NCI-H128 (cell line): ENCODE measurements at regions not wholly inside any gene's neighbourhood (a gene's known extent, or its start where the extent isn't known, plus 50 kb on each side); places are given as distances from the start of the nearest gene placed in this dataset.

Source experiments
- DNase-seq: peaks from one replicate; lab custom pipeline; 2025; ENCODE audit not compliant: unreplicated experiment; lab: John Stamatoyannopoulos, UW

DNA sequence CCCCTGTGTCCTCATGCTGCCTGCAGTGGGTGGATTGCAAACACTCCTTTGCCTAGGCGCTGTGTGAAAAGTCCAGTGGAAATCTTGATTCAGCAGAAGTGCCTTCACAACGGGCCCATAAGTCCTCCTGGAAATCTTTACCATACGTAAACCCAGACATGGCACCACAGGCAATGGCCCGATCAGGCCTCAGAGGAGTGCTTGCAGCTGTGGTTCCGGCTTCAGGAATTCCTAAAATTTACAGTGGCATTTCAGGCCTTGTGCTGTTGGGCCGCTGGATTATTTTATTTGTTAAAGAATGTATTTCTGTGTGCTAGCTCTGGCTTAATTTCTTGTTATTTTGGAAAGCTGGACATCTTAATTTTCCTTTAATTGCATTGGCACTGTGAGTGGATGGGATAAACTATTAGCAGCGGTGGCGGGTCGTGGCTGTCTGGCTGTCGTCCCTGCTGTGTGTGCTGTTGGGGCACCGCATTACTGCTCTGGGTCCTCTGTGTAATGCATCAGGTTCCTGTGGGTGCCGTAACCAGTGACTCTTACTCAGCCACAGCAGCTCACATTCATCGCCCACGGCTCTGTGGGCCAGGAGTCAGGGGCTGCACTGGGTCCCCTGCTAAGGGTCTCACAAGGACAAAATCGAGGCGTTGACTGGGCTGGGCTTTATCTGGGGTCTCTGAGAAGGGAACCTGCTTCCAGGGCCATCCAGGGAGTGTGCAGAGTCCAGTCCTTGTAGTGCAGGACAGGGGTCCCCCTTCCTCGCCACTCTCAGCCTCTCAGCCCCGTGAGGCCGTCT lies 73.1 kb downstream of the RTP5 start:
- DNase-seq, result no peak

DNA sequence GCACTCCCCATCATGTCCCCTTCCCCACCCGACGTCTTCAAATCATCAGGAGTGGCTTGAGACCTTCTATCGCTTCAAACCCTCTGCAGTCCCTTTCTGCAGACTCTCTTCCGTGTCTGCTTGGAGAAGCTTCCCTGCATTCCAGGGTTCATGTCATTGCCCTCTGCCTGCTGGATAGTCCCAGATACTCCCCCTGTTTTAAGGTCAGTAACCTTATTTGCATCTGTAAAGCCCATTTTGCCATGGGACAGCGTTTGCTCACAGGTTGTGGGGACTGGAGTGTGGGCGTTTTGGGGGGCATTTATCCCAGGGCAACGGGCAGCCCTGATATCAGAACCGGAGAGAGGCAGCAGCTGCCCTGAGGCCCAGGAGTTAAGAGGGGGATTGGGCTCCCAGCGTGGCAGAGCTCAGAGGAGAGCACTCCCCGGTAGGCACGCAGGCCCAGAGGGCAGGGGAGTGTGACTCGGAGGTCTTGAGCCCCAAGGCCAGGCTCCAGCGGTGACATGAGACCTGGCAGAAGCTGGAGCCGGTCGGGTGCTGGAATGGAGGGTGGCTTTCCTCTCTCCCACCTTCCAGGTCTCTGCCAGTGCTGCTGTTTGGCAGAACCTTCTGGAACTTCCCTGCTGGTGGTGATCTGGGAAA lies 73.8 kb downstream of the RTP5 start:
- DNase-seq, result no peak

DNA sequence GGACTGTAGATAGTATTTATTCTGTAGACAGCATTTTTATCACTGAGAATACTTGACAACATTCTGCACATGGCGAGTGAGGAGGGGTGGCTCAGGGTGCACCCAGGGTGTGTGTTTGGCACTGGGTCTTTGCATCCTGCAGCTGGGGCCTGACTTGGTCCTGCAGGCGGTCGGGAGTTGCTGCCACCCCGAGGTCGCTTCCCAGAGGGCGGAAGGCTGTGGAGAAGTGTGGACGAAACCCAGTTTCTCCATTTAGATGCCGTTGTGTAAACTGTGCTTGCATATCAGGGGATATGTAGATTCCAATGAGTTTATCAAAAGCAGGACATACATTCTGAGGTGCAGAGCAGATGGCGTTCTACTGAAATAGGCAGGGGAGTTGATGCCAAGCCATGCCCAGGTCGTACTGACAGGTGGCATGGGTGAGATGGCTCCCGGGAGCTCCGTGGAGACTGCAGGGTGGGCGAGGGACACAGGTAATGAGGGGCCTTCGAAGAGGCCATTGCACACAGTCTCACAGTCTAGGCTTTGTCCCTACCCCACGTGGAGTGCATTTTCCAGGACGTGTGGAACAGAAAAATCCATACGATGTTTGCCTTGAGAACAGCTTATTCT lies 74.5 kb downstream of the RTP5 start:
- no peak for DNase-seq

DNA sequence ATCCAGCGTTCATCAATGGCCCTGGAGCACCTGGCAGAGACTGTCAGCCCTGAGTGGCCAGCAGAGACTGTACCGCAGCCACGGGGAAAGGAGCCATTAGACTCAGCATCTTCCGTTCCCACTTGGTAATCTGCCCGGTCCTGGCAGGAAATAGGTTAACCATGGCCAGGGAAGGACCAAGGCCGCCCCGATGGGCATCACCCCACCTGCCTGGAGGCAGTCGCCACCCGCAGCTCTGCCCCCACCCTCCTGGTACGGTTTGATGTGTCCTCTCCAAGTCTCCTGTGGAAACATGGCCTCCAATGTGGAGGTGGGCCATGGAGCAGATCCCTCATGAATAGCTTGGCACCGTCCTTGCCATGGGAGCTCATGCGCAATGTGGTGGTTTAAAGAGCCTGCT lies 75.3 kb downstream of the RTP5 start:
- no peak for DNase-seq

DNA sequence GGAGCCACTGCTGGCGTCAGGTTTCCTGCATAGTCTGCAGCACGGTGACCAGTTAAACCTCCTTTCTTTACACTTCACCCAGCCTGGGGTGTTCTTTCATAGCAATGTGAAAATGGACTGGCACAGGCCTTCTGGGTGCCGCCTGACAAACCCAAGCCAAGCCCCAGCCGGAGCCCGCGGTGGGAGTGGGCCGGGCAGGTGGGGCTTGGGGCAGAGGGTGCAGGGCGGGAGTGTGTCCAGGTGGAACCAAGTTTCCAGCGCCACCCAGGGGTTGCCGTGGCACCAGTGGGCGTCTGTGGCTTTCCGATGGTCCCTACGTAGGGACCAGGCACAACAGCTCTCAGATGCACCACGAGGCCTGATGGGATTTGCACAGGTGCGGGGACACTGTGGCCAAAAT lies 75.8 kb downstream of the RTP5 start:
- no peak for DNase-seq

DNA sequence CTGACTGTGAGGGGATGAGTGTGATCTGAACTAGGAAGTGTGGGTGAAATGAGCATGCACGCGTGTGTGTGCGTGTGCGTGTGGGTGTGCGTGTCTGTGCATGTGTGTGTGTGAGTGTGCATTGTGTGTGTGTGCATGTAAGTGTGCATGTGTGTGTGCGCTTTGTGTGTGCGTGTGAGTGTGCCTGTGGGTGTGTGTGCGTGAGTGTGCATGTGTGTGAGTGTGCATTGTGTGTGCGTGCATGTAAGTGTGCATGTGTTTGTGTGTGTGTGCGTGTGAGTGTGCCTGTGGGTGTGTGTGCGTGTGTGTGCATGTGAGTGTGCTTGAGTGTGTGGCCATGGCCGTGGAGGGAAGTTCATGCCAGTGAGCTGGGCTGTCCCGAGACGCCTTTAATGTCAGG lies 76.3 kb downstream of the RTP5 start:
- no peak for DNase-seq

DNA sequence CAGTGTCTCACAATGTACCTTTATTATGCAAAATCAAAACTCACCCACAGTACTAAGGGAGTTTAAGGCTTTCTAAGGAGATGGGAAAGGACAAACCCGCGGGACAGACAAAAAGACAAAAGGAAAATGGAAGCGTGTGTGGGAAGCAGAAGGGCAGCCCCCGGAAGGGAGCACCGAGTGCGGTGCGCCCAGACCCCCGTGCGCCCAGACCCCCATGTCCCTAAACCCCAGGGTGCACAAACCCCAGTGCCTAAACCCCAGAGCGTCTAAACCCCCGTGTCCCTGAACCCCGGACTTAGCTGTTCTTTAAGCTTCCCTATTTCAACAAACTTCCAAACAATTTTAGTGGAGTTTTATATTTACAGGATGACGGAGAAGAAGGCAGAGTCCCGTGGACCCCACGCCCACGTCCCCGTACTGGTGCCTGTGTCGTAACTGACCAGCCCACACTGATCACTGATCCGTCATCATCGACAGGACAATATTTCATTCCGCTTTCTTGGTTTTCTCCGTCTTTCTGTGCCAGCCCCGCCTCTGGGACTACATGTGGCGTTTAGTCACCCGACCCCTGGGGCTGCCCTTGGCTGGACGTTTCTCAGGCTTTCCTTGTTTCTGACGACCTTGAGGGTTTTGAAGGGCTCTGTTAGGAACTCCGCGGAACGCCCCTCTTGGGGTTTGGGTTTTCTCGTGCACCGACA lies 76.9 kb downstream of the RTP5 start:
- DNase-seq, result no peak

DNA sequence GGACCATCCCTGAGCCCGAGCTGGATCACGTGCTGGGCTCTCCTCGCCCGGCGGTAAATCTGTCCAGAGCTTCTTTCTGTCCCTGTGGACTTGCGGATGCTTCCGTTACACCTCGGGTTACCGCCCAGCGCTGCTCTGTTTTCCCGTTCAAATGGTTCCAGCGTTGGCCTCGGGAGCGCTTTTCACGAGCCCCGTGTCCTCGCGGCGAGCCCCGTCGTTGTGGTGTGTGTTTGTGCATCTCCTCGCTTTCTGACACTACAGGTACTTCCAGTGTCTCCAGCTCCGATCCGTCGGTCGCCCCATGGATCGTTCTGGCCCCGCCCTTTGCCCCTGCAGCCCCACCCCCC lies 77.4 kb downstream of the RTP5 start:
- DNase-seq, result no peak

DNA sequence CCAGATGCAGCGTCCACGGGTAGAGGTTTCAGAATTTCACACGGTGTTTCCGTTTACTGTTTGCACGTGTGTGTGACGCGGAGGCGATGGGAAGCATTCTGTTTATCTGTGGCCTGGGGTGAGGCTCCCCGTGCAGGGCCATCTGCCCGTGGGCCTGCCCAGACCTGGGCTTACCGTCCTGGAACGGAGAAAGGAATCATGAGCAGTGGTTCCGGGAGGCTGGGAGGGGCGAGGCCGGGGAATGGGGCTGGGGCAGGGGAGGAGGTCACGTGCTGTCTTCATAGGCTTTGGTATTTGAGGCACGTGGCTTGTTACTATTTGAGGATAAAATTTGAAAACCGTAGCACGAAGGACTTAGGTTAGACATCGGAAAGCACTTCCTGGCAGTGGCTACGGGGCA lies 77.9 kb downstream of the RTP5 start:
- no peak for DNase-seq

DNA sequence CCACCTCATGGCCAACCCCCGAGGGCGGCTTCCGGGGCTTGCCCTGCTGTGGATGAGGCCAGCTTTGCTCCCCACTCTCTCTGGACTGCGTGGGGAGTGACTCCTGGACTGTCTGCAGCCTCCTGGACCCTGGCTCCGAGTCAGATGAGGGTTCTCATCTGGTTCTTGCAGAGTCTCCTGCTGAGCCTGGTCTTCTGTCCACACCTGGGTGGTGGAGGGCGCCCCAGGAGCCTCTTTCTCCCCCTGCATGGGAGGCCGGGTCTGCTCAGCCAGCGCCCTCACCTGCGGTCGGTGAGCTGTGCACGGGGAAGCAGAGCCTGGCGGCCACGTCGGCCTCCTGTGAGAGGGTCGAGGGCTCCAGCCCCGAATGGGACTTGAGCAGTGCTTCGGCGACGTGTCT lies 78.3 kb downstream of the RTP5 start:
- DNase-seq, result no peak

DNA sequence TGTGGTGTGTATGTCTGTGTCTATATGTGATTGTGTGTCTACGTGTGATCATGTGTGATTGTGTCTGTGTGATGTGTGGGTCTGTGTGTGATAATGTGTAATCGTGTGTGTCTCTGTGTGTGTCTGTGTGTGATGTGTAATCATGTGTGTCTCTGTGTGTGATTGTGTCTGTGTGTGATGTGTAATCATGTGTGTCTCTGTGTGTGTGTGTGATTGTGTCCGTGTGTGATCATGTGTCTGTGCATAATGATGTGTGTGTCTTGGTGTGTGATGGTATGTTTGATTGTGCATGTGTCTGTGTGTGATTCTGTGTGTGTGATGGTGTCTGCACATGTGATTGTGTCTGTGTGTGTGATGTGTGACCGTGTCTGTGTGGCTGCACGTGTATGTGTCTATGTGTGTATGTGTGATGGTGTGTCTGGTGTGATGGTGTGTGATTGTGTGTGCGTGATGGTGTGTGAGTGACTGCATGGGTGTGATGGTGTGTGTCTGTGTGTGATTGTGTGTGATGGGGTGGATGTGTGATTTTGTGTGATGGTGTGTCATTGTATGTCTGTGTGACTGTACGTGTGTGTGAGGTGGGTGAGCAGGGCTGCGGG lies 78.9 kb downstream of the RTP5 start:
- DNase-seq, result no peak

DNA sequence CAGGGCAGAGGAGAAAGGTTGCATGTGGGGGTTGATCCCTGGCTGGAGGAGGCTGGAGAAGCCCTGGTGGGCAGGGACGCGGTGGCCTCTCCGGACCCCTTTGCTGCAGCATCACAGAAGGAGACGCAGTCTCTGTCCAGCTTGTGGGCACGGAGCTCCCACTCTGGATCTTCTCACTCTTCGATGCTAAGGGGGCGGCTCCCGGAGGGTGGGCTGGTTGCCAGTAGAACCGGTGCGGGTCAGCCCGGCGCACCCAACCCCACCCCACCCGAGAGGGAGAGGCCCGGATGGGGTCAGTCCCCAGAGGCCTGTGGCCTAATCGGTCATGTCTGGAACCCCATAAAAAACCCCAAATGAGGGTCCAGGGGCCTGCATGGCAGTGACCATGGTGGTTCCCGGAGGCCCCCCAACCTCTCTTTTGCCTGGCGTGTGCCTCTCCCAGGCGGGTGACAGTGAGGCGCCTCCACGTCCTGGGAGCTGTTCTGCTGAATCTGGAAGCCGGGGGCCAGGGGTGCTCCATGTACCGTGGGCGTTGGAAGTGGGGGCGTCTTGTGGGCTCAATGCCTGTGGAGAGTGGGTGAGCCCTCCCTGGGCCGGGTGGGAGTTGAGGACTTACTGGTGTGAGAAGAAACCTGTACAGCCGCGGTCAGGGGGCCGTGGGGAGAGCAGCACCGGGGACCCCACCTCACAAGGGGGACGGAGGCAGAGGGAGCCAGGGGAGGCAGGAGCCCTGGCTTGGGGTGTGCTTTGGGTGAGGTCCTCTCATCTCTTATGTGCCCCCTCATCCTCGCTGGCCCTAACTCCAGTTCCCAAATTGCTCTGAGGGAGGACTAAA lies 79.6 kb downstream of the RTP5 start:
- no peak for DNase-seq

DNA sequence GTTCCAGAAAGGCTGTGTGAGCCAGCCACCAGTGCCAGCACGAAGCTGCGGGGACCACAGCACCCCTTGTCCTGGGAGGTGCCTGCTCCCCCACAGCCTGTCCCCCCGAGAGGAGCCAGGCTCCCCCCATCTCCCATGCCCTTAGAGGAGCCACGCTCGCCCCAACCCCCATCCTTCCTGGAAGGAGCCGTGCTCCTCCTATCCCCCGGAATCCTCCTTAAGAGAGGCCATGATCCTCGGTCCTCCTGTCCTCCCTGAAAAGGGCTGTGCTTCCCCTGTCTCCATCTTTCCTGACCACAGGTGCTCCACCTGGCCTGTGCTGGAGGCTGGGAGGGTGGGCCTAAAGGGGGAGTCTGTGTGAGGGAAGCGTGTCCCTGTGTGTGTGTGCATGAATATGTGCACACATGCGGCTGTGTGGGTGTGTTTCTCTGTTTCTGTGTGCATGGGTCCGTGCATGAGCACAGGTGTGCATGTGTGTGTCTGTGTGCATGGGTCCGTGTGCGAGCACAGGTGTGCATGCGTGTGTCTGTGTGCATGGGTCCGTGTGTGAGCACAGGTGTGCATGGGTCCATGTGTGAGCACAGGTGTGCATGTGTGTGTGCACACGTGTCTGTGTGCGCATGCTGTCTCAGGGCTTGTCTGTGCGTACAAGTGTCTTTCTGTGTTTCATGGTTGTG lies 80.3 kb downstream of the RTP5 start:
- DNase-seq, result no peak

DNA sequence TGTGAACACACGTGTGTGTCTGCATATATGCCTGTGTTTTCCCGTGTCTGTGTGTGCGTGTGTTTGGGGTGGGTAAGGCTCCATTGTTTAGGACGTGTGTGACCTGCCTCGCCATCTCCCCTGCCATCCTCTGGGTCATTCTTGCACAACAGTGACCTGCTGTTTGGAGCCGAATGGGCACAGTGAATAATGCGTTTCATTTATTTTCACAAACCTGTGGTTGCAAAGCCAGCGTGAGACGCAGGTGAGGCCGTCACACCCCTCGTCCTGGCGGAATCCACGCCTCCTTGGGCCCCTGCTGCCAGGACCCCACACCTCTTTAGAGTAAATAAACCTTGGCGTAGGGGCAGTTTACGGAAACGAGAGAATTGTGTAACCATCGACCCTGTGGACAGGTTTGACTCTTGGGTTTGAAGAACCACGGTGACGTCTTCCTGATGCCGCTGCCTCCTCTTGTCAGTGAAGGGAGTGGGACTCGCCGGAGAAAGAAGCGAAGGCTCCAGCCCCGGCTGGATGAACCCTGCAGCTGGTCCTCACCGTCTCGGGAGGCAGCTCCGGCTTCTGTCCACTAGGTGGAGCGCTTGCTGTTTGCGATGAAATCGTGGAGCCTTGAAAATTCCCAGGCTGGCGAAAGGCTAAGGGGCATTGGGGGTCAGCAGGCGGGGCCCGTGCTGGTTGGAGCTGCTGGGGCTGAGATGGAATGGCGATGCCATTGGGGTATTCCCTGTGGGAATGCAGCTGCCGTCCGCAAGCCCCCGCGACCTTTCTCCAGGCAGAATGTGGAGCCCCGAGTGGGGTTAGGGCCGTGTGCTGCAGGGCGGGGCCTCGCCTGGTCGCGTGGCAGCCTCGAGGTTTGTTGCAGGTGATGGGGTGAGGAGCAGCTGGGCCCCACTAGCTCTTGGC lies 81.1 kb downstream of the RTP5 start:
- peak; percentile 27 for DNase-seq

DNA sequence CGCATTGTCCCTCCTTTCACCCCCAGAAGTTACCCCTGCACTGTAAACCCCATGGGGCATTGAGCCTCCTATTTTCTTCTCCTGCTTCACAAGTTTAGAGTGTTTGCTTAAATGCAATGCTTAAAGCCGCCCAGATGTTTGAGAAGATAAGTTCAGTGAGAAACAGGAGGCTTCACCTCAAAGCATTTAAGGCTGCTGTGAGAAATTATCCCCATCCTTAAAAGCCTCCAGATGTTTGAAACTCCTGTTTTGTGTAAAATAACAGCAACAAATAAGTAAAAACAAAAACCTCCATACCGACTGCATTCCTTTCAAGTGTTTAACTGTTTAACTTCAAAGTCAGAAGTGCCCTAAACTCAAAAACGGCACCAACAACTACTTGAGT lies 81.8 kb downstream of the RTP5 start:
- no peak for DNase-seq

DNA sequence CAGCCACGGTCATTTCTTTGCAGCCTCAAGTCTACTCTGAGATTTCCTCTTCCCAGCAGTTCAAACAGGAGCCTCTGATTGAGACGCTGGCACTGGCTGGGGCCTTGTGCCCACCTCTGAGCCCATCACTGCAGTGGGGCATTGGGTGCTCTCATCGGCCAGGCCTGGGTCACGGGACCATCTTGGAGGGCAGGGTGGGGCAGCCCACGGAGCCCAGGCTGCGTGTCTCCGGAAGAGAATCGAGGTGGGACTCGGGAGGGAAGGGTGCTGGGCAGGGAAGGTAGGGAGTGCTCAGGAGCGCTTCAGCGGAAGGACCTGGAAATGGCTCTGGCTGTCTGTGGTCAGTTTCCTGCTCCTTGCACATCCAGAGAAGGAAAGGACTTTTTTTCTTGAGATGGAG lies 82.4 kb downstream of the RTP5 start:
- no peak for DNase-seq

DNA sequence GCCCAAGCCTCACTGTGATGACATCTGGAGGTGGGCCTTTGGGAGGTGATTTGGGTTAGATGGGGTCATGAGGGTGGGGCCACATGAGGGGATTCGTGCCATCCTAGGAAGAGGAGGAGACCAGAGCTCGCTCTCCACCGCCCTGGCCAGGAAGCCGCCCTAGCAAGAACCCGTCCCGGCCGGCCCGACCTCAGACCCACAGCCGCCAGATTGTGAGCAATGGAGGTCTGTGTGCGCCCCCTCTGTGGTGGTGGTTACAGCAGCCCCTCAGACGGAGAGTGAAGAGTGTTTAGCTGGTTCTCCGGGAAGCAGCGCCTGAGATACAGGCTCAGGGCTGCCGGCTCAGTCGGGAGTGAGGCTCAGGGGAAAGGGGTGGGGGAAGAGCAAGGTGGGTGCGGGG lies 83.3 kb downstream of the RTP5 start:
- DNase-seq, result no peak

DNA sequence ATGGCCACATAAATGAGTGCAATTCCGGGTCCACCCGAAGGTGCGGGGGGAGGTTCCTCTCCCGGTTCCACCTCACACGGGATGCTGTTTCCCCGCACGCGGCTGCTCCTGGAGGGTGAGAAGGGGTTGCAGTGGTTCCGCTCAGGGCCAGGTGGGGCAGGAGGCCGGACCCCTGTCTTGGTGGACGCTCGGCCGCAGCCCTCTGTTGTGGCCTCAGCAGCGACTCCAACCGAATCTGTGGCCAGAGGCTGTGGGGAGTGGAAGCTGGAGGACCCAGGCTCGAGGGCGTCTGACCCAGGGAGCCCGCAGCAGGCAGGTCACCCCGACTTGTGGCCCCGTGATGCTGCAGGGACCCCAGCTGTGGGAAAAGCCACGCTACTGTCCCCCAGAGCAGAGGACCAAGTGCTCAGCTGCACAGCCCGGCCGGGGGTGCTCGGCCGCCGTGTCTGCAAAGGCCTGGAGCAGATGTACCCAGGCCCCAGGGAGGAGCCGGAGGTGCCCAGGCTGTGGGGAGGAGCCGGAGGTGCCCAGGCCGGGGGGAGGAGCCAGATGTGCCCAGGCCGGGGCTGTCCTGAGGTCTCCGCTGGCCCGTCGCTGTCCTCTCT lies 83.9 kb downstream of the RTP5 start:
- DNase-seq, result no peak
